CD4-positive, CD25-positive, alpha-beta regulatory T cell (primary cell): ENCODE measurements at regions not wholly inside any gene's neighbourhood (a gene's known extent, or its start where the extent isn't known, plus 50 kb on each side); places are given as distances from the start of the nearest gene placed in this dataset.
A peak's percentile ranks its signal among the peaks of the same experiment; 100 is the strongest.

Source experiments
- ATAC-seq, 2 donors: fragments of 150-1000 bp; cut with Tn5 transposase; one replicate each; pipeline ENCODE4 v1.10.0; 2021; ENCODE audit warnings: low read depth in 2 of 2, moderate number of reproducible peaks in 2 of 2, moderate library complexity in 1 of 2
- DNase-seq, 3 donors: peaks; one replicate each; pipeline versions ENCODE4 v3.0.0 to v3.0.0-alpha.2; 2012 to 2022; ENCODE audit warnings: mixed read lengths in 1 of 3
- H3K27ac ChIP-seq: one replicate; pipeline ENCODE4 v1.7.0; 2013; ENCODE audit warnings: mild to moderate bottlenecking, low read length; ENCODE audit not compliant: insufficient read depth, poor library complexity, severe bottlenecking
- H3K27me3 ChIP-seq: one replicate; pipeline ENCODE4 v1.7.0; 2013; ENCODE audit warnings: low read length; ENCODE audit not compliant: control insufficient read depth, insufficient read depth
- H3K36me3 ChIP-seq: one replicate; pipeline ENCODE4 v1.7.0; 2013; ENCODE audit warnings: mild to moderate bottlenecking, low read length, moderate library complexity; ENCODE audit not compliant: control insufficient read depth, insufficient read depth
- H3K4me1 ChIP-seq: 2 replicates; pipeline ENCODE4 v1.7.0; 2013; ENCODE audit warnings: mild to moderate bottlenecking, low read length; ENCODE audit not compliant: insufficient read depth, control insufficient read depth, poor library complexity, severe bottlenecking
- H3K4me3 ChIP-seq: one replicate; pipeline ENCODE4 v1.7.0; 2013; ENCODE audit warnings: low read depth, mild to moderate bottlenecking, low read length, moderate library complexity
- H3K9me3 ChIP-seq, 2 experiments: 1 replicate in 1 of 2; 2 replicates in 1 of 2; pipeline ENCODE4 v1.7.0; 2013; ENCODE audit warnings: low read length in 2 of 2, mild to moderate bottlenecking in 1 of 2, moderate library complexity in 1 of 2; ENCODE audit not compliant: control insufficient read depth in 2 of 2
- H3K27ac Mint-ChIP-seq, 3 donors: one replicate each; pipeline ENCODE4 v1.8.0; 2020 to 2022; ENCODE audit warnings: mild to moderate bottlenecking in 3 of 3, mixed read lengths in 3 of 3, moderate library complexity in 2 of 3
- H3K27me3 Mint-ChIP-seq: one replicate; pipeline ENCODE4 v1.8.0; 2022; ENCODE audit warnings: mild to moderate bottlenecking, mixed read lengths
- H3K36me3 Mint-ChIP-seq: one replicate; pipeline ENCODE4 v1.8.0; 2020; ENCODE audit warnings: mixed read lengths
- H3K4me1 Mint-ChIP-seq, 4 donors: one replicate each; pipeline ENCODE4 v1.8.0; 2020 to 2022; ENCODE audit warnings: mixed read lengths in 4 of 4, mild to moderate bottlenecking in 1 of 4
- H3K4me3 Mint-ChIP-seq, 4 donors: one replicate each; pipeline ENCODE4 v1.8.0; 2020 to 2022; ENCODE audit warnings: mild to moderate bottlenecking in 4 of 4, mixed read lengths in 4 of 4, moderate library complexity in 3 of 4
- H3K9me3 Mint-ChIP-seq, 7 donors: one replicate each; pipeline ENCODE4 v1.8.0; 2020 to 2022; ENCODE audit warnings: mixed read lengths in 7 of 7, mild to moderate bottlenecking in 3 of 7, moderate library complexity in 2 of 7

- peak in 1 of 3 donors; percentile 34 for DNase-seq
- no peaks in the 10 kb centered on the region for H3K36me3 Mint-ChIP-seq
- H3K27ac Mint-ChIP-seq: no peak overlapping the region
- H3K4me1 Mint-ChIP-seq: peaks cover 0 to 3% (median 0%) of the 10 kb centered on the region in 4 donors
- Histone ChIP-seq H3K4me3 (no peak overlapping the region), H3K4me1 (no peaks in the 10 kb centered on the region), H3K9me3 (no peaks in the 10 kb centered on the region), H3K27me3 (no peaks in the 10 kb centered on the region), H3K36me3 (no peaks in the 10 kb centered on the region), H3K27ac (no peak overlapping the region)
- H3K9me3 Mint-ChIP-seq: peaks cover 0 to 2% (median 0%) of the 10 kb centered on the region in 7 donors
- peaks cover 6% of the 10 kb centered on the region for H3K27me3 Mint-ChIP-seq
- no peak overlapping the region for H3K4me3 Mint-ChIP-seq
- peak; percentile 36 to 43 for ATAC-seq
Measured at GRCh38 chr10:92756201-92757065, 66.7 kb downstream of the HHEX start.

GRCh38 chr10:92757066-92757710 lies 67.4 kb downstream of the HHEX start:
- DNase-seq (no peak), ATAC-seq (peak in 1 of 2 donors; percentile 53)
- no peaks in the 10 kb centered on the region for H3K4me1 ChIP-seq
- Mint-ChIP-seq H3K4me1 (peaks cover 0 to 3% (median 0%) of the 10 kb centered on the region in 4 donors), H3K9me3 (peaks cover 0 to 2% (median 0%) of the 10 kb centered on the region in 7 donors), H3K27ac (no peak overlapping the region), H3K36me3 (no peaks in the 10 kb centered on the region), H3K27me3 (peaks cover 6% of the 10 kb centered on the region), H3K4me3 (no peak overlapping the region)
- no peaks in the 10 kb centered on the region for H3K27me3 ChIP-seq
- no peaks in the 10 kb centered on the region for H3K9me3 ChIP-seq
- H3K4me3 ChIP-seq: no peak overlapping the region
- H3K36me3 ChIP-seq: no peaks in the 10 kb centered on the region
- H3K27ac ChIP-seq: no peak overlapping the region

- no peak for ATAC-seq
- Mint-ChIP-seq H3K4me3 (no peak overlapping the region), H3K9me3 (peaks cover 0 to 2% (median 0%) of the 10 kb centered on the region in 7 donors), H3K36me3 (no peaks in the 10 kb centered on the region), H3K27me3 (peaks cover 6% of the 10 kb centered on the region), H3K4me1 (peaks cover 0 to 3% (median 0%) of the 10 kb centered on the region in 4 donors), H3K27ac (no peak overlapping the region)
- Histone ChIP-seq H3K4me1 (no peaks in the 10 kb centered on the region), H3K9me3 (no peaks in the 10 kb centered on the region), H3K36me3 (no peaks in the 10 kb centered on the region), H3K4me3 (no peak overlapping the region), H3K27me3 (peaks cover under 1% of the 10 kb centered on the region), H3K27ac (no peak overlapping the region)
- no peak for DNase-seq
Measured at GRCh38 chr10:92757711-92758104, 68.0 kb downstream of the HHEX start.

- no peak overlapping the region for H3K4me3 ChIP-seq
- H3K27me3 ChIP-seq: peaks cover 2% of the 10 kb centered on the region
- Mint-ChIP-seq H3K27ac (no peak overlapping the region), H3K9me3 (peaks cover 0 to 2% (median 0%) of the 10 kb centered on the region in 7 donors), H3K4me1 (peaks cover 0 to 3% (median 0%) of the 10 kb centered on the region in 4 donors), H3K27me3 (peaks cover under 1% of the 10 kb centered on the region), H3K36me3 (no peaks in the 10 kb centered on the region), H3K4me3 (no peak overlapping the region)
- H3K9me3 ChIP-seq: no peaks in the 10 kb centered on the region
- no peak for DNase-seq
- H3K36me3 ChIP-seq: no peaks in the 10 kb centered on the region
- ATAC-seq: no peak
- H3K4me1 ChIP-seq: no peaks in the 10 kb centered on the region
- H3K27ac ChIP-seq: no peak overlapping the region
Measured at GRCh38 chr10:92758594-92758993, 68.8 kb downstream of the HHEX start.

GRCh38 chr10:92760609-92761008 lies 70.9 kb downstream of the HHEX start:
- Mint-ChIP-seq H3K4me3 (no peak overlapping the region), H3K9me3 (peaks cover 0 to 2% (median 0%) of the 10 kb centered on the region in 7 donors), H3K27me3 (peaks cover 19% of the 10 kb centered on the region), H3K4me1 (peaks cover 0 to 3% (median 0%) of the 10 kb centered on the region in 4 donors), H3K36me3 (no peaks in the 10 kb centered on the region), H3K27ac (no peak overlapping the region)
- Histone ChIP-seq H3K27ac (no peak overlapping the region), H3K36me3 (no peaks in the 10 kb centered on the region), H3K4me1 (no peaks in the 10 kb centered on the region), H3K4me3 (no peak overlapping the region), H3K27me3 (peaks cover 2% of the 10 kb centered on the region), H3K9me3 (no peaks in the 10 kb centered on the region)
- DNase-seq: peak in 1 of 3 donors; percentile 66
- ATAC-seq: no peak

- no peak overlapping the region for H3K4me3 Mint-ChIP-seq
- H3K27ac Mint-ChIP-seq: no peak overlapping the region
- ATAC-seq (no peak), DNase-seq (no peak)
- H3K27me3 Mint-ChIP-seq: peaks cover 23% of the 10 kb centered on the region
- H3K27me3 ChIP-seq: peaks cover 2% of the 10 kb centered on the region
- H3K27ac ChIP-seq: no peak overlapping the region
- H3K9me3 ChIP-seq: no peaks in the 10 kb centered on the region
- H3K36me3 Mint-ChIP-seq: no peaks in the 10 kb centered on the region
- H3K36me3 ChIP-seq: no peaks in the 10 kb centered on the region
- no peak overlapping the region for H3K4me3 ChIP-seq
- H3K4me1 Mint-ChIP-seq: peaks cover 0 to 3% (median 0%) of the 10 kb centered on the region in 4 donors
- H3K9me3 Mint-ChIP-seq: peaks cover 0 to 2% (median 0%) of the 10 kb centered on the region in 7 donors
- no peaks in the 10 kb centered on the region for H3K4me1 ChIP-seq
Measured at GRCh38 chr10:92761571-92761970, 71.8 kb downstream of the HHEX start.

- H3K36me3 Mint-ChIP-seq: no peaks in the 10 kb centered on the region
- H3K9me3 Mint-ChIP-seq: peaks cover 0 to 14% (median 4%) of the 10 kb centered on the region in 7 donors
- DNase-seq: no peak
- Histone ChIP-seq H3K4me1 (no peaks in the 10 kb centered on the region), H3K9me3 (peaks cover 0 to 5% of the 10 kb centered on the region in 2 experiments), H3K27me3 (peaks cover 2% of the 10 kb centered on the region), H3K36me3 (no peaks in the 10 kb centered on the region), H3K4me3 (no peak overlapping the region), H3K27ac (no peak overlapping the region)
- no peak overlapping the region for H3K27ac Mint-ChIP-seq
- no peaks in the 10 kb centered on the region for H3K4me1 Mint-ChIP-seq
- no peak overlapping the region for H3K4me3 Mint-ChIP-seq
- ATAC-seq: no peak
- H3K27me3 Mint-ChIP-seq: peaks cover 31% of the 10 kb centered on the region
Measured at GRCh38 chr10:92763634-92764155, 73.9 kb downstream of the HHEX start.
